IPS-15b (cell line): ENCODE measurements at regions not wholly inside any gene's neighbourhood (a gene's known extent, or its start where the extent isn't known, plus 50 kb on each side); places are given as distances from the start of the nearest gene placed in this dataset.
"Not testable (repeated sequence)": the region's sequence is repeated elsewhere in the genome, so short reads cannot be mapped to it uniquely, and the experiment has no call there.

ENCODE experiments used
- H3K27me3 ChIP-seq: one replicate; pipeline ENCODE4 v1.6.1; 2013; ENCODE audit warnings: low read length; ENCODE audit not compliant: control insufficient read depth, insufficient read depth
- H3K36me3 ChIP-seq: one replicate; pipeline ENCODE4 v1.6.1; 2013; ENCODE audit warnings: low read length; ENCODE audit not compliant: control insufficient read depth, insufficient read depth
- H3K4me1 ChIP-seq: one replicate; pipeline ENCODE4 v1.6.1; 2013; ENCODE audit warnings: mild to moderate bottlenecking, low read length; ENCODE audit not compliant: control insufficient read depth, insufficient read depth
- H3K4me3 ChIP-seq: one replicate; pipeline ENCODE4 v1.5.1; 2013; ENCODE audit warnings: low read depth, low read length
- H3K9ac ChIP-seq: one replicate; pipeline ENCODE4 v1.6.1; 2013; ENCODE audit warnings: low read depth, mild to moderate bottlenecking, low read length
- H3K9me3 ChIP-seq: one replicate; pipeline ENCODE4 v1.6.1; 2013; ENCODE audit warnings: mild to moderate bottlenecking, low read length; ENCODE audit not compliant: control insufficient read depth, insufficient read depth

DNA sequence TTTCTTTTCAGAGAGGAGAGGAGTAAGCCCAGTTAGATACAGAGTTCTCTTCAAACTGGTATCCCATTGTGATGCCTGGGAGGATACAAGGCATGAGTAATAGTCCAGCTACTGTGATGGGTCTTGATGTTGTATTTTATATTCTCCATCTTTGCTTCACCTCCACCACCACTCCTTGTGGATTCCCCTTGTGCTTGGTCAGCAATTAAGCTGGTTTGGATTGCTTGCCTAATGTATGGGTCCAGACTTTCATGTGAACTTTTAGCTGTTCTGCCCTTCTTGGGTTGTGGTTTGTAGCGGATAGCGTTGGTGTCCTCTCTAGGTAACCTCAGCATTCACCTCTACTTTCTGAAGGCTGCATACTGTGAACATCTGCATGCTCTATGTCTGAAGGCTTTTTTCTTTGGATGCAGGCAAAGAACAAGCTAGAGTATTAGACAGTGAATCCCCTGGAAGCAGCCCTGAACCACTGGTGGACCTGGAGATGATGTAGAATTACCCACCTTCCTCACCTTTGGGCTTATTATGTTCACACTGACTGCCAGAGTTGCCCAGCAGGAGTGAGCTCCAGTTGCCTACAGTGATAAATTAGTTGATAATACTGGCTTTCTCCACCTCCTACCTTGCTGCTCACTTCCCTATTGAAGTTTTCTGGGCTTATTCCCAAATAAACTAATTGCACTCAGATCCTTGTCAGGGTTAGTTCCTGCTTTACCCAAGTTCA, 126.5 kb upstream of the MTPN start:
- H3K9ac ChIP-seq = no peak overlapping the region
- no peaks in the 10 kb centered on the region for H3K36me3 ChIP-seq
- H3K27me3 ChIP-seq = no peaks in the 10 kb centered on the region
- H3K9me3 ChIP-seq = no peaks in the 10 kb centered on the region
- H3K4me3 ChIP-seq = no peak overlapping the region
- H3K4me1 ChIP-seq = no peaks in the 10 kb centered on the region

GRCh38 chr7:136102881-136103280, 125.7 kb upstream of the MTPN start:
- no peaks in the 10 kb centered on the region for H3K36me3 ChIP-seq
- H3K4me3 ChIP-seq = no peak overlapping the region
- H3K9ac ChIP-seq = no peak overlapping the region
- no peaks in the 10 kb centered on the region for H3K9me3 ChIP-seq
- no peaks in the 10 kb centered on the region for H3K27me3 ChIP-seq
- no peaks in the 10 kb centered on the region for H3K4me1 ChIP-seq

GRCh38 chr7:136092714-136093113, 115.6 kb upstream of the MTPN start:
- H3K9ac ChIP-seq, H3K9me3 ChIP-seq, H3K4me3 ChIP-seq, H3K4me1 ChIP-seq, H3K36me3 ChIP-seq, H3K27me3 ChIP-seq: not testable (repeated sequence)

DNA sequence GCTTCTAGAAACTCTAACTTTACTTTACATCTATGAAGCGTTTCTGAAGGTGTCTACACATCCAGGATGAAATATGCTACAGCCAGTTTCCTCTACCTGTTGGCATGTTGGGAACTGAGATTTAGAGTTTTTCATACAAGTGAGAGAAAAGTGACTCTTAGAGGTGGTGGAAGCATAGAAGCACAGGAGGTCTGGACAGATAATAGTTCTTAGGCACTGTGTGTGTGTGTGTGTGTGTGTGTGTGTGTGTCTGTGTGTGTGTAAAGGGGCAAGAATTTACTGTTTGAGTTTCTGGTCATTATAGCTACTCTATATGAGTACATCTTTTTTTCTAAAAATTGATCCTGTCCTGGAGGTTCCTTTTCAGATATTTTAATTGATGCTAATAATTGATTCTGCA, 110.7 kb upstream of the MTPN start:
- Histone ChIP-seq H3K4me1 (peaks cover 6% of the 10 kb centered on the region), H3K9me3 (no peaks in the 10 kb centered on the region), H3K27me3 (no peaks in the 10 kb centered on the region), H3K36me3 (no peaks in the 10 kb centered on the region), H3K4me3 (no peak overlapping the region), H3K9ac (no peak overlapping the region)

DNA sequence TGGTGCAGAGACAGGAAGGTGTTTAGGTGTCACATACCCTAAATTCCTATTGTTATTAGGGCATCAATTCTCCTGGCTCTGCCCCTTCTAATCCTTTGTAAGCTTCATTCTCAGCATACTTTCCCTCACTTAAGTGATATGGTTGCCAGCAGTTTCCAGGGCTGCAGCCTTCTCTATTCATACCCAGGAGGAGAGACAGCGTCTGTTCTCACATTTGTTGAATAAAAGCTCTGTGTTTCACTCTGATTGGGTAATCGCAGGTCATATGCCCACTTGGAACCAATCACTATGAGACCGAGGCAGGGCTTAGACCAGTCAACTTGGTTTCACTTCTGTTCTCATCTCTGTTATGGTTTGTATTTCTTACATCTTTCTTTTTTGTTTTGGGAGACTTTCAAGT, 109.6 kb upstream of the MTPN start:
- Histone ChIP-seq H3K4me1 (peaks cover 6% of the 10 kb centered on the region), H3K27me3 (no peaks in the 10 kb centered on the region), H3K36me3 (no peaks in the 10 kb centered on the region), H3K9me3 (no peaks in the 10 kb centered on the region), H3K9ac (no peak overlapping the region), H3K4me3 (no peak overlapping the region)

DNA sequence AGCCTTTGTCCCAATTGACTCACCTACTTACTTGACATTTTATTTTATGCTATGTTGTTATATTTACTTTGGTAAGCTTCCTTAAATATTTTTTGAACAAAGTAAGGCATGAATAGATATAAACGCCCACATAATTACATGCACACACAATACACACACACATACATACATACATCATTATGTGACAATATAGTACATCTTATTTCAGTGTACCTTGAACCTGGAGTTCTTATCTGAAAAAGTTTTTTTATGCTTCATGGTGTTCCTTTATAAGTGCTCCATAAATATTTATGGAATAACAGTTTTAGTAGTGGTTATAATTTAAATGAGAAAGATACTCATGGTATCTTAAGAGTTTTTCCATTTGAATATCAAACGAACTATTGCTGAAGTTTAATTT, 102.8 kb upstream of the MTPN start:
- Histone ChIP-seq H3K4me1 (no peaks in the 10 kb centered on the region), H3K9me3 (no peaks in the 10 kb centered on the region), H3K36me3 (no peaks in the 10 kb centered on the region), H3K27me3 (no peaks in the 10 kb centered on the region), H3K4me3 (no peak overlapping the region), H3K9ac (no peak overlapping the region)

GRCh38 chr7:136079478-136079892, 102.3 kb upstream of the MTPN start:
- Histone ChIP-seq H3K4me3 (no peak overlapping the region), H3K9ac (no peak overlapping the region), H3K9me3 (no peaks in the 10 kb centered on the region), H3K27me3 (no peaks in the 10 kb centered on the region), H3K4me1 (no peaks in the 10 kb centered on the region), H3K36me3 (no peaks in the 10 kb centered on the region)

- Histone ChIP-seq H3K27me3 (no peaks in the 10 kb centered on the region), H3K9ac (no peak overlapping the region), H3K4me1 (no peaks in the 10 kb centered on the region), H3K36me3 (no peaks in the 10 kb centered on the region), H3K9me3 (no peaks in the 10 kb centered on the region), H3K4me3 (no peak overlapping the region)
Observed at GRCh38 chr7:136079066-136079465, 101.9 kb upstream of the MTPN start.

GRCh38 chr7:136078630-136079029, 101.5 kb upstream of the MTPN start:
- Histone ChIP-seq H3K9ac (no peak overlapping the region), H3K27me3 (no peaks in the 10 kb centered on the region), H3K4me3 (no peak overlapping the region), H3K9me3 (no peaks in the 10 kb centered on the region), H3K36me3 (no peaks in the 10 kb centered on the region), H3K4me1 (no peaks in the 10 kb centered on the region)

GRCh38 chr7:136076954-136077353, 99.8 kb upstream of the MTPN start:
- Histone ChIP-seq H3K9ac (no peak overlapping the region), H3K4me3 (no peak overlapping the region), H3K36me3 (no peaks in the 10 kb centered on the region), H3K4me1 (no peaks in the 10 kb centered on the region), H3K9me3 (no peaks in the 10 kb centered on the region), H3K27me3 (no peaks in the 10 kb centered on the region)

DNA sequence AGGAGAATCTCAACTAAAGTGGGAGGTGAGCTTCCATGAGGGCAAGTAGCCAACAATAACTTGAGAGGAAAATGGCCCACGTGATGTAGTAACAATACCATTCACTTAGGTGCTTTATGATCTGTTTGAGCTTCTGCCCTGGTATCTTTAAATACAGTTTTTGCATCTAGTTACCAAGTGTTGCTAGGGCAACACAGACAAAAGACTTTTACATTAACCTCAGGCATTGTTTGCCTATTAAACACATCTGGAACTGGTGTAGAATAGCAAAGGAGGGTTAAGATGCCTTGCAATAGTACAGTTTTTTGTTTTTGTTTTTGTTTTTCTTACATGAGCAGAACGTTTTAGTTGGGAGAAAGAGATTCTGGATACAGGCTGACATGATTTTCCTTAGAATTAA, 97.7 kb upstream of the MTPN start:
- no peak overlapping the region for H3K4me3 ChIP-seq
- no peak overlapping the region for H3K9ac ChIP-seq
- no peaks in the 10 kb centered on the region for H3K4me1 ChIP-seq
- no peaks in the 10 kb centered on the region for H3K36me3 ChIP-seq
- no peaks in the 10 kb centered on the region for H3K27me3 ChIP-seq
- H3K9me3 ChIP-seq = no peaks in the 10 kb centered on the region

- Histone ChIP-seq H3K4me1 (no peaks in the 10 kb centered on the region), H3K9me3 (no peaks in the 10 kb centered on the region), H3K27me3 (no peaks in the 10 kb centered on the region), H3K9ac (no peak overlapping the region), H3K36me3 (no peaks in the 10 kb centered on the region), H3K4me3 (no peak overlapping the region)
Observed at GRCh38 chr7:136072447-136072846, 95.3 kb upstream of the MTPN start.
